ENCODE measurements at regions not wholly inside any gene's neighbourhood (a gene's known extent, or its start where the extent isn't known, plus 50 kb on each side); places are given as distances from the start of the nearest gene placed in this dataset.

GRCh38 chr7:131013716-131014115, 279.7 kb upstream of the KLF14 start:
- H3K27ac ChIP-seq = no peak overlapping the region
- TF ChIP-seq CTCF (IDR thresholded peaks at IDR 0.05) (no peak), ZFX (IDR thresholded peaks at IDR 0.05; ENCODE audit: borderline replicate concordance) (no peak)

DNA sequence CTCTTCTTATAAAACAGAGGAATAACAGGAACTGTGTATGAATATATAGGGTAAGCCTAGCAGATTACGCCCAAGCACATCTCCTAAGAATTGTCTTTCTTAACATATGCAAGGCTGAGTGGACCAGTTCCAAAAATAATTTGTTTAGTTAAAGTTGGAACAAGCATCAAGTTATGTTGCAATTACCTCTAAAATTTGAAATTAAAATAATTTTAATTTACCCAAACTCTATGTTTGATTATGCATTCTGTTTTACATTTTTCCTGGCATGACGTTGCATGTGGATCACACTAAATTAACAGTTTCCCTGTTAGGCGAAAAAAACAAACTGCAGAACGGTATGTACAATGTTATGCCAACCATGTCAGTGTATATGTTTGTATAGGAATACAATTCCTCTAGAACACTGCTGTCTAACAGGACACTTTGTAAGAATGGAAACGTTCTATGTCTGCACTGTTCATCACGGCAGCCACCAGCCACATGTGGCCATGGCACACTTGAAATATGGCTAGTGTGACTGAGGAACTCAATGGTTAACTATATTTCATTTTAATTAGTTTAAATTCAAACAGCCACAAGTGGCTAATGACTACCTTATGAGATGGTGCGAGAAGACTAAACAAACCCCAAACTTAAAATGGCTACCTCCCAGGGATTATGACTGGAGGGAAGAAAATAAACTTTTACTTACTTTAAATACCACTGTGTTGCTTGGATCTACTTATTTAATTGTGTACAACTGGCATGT, 281.1 kb upstream of the KLF14 start:
- TF ChIP-seq ZFX (IDR thresholded peaks at IDR 0.05; ENCODE audit: borderline replicate concordance) = no peak
- TF ChIP-seq CTCF (IDR thresholded peaks at IDR 0.05) = no peak
- H3K27ac ChIP-seq = no peak overlapping the region

GRCh38 chr7:131015657-131015958, 281.6 kb upstream of the KLF14 start:
- H3K27ac ChIP-seq = no peak overlapping the region
- TF ChIP-seq CTCF (IDR thresholded peaks at IDR 0.05) = no peak
- no peak for TF ChIP-seq ZFX (IDR thresholded peaks at IDR 0.05; ENCODE audit: borderline replicate concordance)

GRCh38 chr7:131016230-131016629, 282.2 kb upstream of the KLF14 start:
- H3K27ac ChIP-seq = no peak overlapping the region
- TF ChIP-seq CTCF (IDR thresholded peaks at IDR 0.05) (no peak), ZFX (IDR thresholded peaks at IDR 0.05; ENCODE audit: borderline replicate concordance) (no peak)

DNA sequence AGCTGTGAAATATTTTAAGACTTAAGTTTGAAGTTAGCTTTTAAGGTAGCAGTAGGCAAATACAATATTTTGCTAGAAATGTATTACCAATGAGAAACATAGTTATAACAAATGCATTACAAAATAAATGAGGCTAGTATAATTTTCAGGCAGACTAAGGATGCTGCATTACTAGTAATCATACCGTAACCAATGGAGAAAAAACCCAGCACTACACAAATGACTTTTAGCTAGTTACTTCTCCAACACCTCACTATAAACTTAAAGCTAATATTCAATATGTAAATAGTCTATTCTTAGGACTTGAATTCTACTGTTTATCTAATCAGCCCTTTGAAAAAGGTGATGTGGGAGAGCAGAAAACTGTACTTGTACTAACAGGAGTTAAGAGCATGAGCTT, 285.3 kb upstream of the KLF14 start:
- TF ChIP-seq CTCF (IDR thresholded peaks at IDR 0.05) (no peak), ZFX (IDR thresholded peaks at IDR 0.05; ENCODE audit: borderline replicate concordance) (no peak)
- H3K27ac ChIP-seq = no peak overlapping the region

GRCh38 chr7:131020759-131021261, 286.8 kb upstream of the KLF14 start:
- H3K27ac ChIP-seq = no peak overlapping the region

More at GRCh38 chr7:131020759-131021261, 286.8 kb upstream of the KLF14 start:
- TF ChIP-seq CTCF (IDR thresholded peaks at IDR 0.05) = no peak
- TF ChIP-seq ZFX (IDR thresholded peaks at IDR 0.05; ENCODE audit: borderline replicate concordance) = no peak

All from 22Rv1 (cell line).